Cerebellar cortex (tissue), 1 donor: ENCODE measurements at regions not wholly inside any gene's neighbourhood (a gene's known extent, or its start where the extent isn't known, plus 50 kb on each side); places are given as distances from the start of the nearest gene placed in this dataset.

Source experiments
- DNase-seq: peaks from one replicate; pipeline ENCODE4 v3.0.0-alpha.2; 2015; ENCODE audit warnings: low spot score

DNA sequence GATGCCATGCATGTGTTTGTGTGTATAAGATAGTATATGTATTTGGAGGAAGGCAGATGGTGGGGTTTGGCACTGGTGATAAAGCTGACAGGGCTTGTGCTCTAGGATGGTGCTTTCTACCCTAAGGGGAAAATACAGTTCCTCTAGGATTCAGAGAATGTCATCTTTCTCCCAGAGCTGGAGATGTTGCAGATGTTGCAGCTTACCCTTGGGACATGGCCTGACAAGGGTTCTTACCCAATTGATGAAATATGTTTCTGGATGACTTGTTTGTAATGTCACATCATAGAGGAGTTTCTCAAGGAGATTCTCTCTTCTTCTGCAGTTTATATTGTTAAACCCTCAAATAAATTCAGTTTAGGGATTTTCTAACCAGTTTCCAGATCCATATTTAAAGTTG is 52.5 kb upstream of the PITX2 start:
- DNase-seq, result no peak

DNA sequence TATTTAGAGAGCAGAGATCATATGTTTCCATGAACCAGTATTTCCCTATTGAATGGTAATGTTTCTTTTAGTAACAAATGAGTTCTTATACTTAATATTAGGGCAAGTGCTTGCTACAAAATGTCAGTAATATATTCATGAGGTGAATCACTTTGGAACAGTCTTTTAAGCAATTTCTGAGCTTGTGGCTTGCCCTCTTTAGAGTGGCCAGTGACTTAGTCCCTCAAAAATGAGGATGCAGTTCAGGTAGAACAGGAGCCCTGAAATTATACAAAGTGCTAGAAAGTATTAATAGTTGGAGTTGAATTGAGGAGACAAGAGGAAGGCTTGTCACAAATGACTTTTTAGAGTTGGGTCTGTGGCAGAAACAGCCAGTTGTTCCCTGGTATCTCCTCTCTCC is 53.4 kb upstream of the PITX2 start:
- no peak for DNase-seq

DNA sequence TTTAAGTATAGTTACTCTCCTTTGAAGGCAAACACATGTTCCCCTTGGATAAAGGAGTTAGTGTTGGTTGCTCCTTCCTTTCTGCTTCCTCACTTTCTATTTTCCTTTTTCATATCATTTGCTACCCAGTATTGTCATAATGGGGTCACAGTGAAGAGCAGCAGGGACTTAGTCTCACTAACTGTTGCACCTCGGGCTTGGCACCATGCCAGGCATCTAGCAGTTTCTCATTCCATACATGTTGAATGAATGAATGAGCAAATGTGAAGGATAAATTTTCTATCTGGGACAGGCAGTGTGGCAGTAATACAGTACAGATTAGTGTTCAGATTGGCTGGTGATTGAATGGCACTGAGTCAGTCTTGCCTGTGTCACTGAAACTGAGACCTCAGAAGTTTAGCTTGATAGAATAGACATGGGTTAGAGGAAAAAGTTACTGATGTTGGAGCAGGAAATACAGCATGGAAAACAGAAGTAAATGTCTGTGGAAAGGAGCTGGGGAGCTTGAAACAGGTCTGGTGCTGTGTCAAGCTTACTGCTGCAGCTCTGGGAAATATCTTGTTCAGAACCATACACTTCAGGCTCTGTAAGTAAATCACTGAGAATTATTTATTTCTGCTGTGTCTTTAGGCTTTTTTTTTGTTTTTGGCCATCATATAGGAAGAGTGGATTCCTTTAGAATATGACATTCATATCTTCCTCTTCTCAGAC is 55.8 kb upstream of the PITX2 start:
- no peak for DNase-seq

DNA sequence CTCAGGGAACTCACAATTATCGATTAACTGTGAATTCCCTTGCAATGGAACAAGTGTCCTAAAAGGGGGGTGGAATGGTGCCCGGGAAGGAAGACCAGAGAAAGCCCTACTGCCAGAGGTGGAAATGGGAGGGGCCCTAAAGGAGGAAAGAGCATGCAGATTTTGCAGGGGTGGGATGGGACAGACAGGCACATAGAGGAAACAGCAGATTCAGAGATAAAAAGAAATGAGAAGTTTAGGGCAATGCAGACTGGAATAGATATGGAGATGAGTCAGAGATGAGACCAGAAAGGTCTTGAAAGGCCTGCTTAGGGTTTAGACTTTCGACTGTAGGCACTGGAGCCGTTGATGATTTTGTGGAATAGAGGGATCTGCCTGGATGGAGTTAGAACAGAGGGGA is 57.4 kb upstream of the PITX2 start:
- DNase-seq, result no peak

DNA sequence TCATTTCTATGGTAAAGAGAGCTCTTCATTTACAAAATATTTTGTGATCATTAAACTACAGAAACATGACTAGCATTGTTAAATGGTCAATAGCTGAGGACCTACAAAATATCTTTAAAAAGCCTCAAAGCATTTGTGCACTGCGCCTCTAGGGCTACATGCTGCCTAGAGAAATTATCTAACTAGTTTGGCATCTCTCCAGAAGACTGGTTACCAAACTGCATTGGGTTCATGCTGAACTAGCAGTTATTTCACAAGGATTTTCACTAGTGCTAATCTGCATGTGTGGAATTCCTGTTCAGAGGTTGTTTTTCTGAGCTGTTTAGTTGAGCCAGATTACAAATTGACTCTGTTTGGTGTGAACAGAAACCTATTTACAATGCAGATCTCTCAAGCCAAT is 58.5 kb upstream of the PITX2 start:
- DNase-seq, result no peak

DNA sequence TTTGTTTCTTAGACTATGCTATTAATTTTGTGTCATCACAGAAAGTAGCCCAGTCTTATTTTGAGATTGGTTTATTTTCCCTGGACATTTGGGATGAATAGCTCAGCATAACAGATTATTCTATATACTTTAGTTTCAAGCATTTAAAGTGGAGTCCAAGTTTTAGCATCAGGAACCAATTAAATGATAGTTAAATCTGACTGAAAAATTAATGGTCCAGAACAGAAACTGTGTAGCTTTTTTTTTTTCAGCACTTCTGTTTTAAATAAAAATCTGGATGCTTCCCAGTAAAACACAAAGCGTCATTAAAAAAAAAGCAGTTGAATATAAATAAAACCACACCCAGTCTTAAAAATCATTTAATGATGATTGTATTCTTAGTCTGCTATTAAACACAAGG is 59.4 kb upstream of the PITX2 start:
- DNase-seq, result no peak

DNA sequence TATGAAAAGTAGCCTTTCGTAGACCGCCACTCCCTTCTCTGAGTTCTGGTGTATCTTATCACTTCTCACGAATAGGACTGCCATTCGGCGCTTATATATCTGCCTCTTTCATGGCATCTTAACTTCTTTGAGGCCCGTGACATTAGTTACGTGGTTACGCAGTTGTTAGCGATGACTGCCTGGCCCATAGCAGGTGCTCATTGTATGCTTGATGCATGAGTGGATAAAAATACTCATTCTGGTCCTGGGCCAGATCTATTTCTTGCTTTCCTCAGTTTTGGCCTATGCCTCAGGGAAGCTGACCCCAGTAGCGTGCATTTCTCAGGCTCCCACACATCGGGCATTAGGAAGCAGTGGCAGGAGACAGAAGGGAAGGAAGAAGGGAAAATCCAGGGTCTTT is 60.7 kb upstream of the PITX2 start:
- no peak for DNase-seq

DNA sequence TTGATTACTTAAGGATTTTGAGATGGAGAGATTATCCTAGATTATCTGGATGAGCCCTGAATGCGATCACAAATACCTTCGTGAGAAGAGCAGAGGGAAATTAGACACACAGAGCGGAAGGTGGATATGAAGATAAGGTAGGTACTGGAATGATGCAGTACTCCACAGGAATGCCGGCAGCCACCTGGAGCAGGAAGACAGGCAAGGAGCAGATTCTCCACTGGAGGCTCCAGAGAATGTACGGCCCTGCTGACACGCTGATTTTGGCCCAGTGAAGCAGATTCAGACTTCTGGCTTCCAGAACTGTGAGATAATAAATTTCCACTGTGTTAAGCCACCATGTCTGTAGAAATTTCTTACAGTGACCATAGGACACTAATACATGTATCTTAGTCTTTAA is 79.4 kb upstream of the PITX2 start:
- no peak for DNase-seq

DNA sequence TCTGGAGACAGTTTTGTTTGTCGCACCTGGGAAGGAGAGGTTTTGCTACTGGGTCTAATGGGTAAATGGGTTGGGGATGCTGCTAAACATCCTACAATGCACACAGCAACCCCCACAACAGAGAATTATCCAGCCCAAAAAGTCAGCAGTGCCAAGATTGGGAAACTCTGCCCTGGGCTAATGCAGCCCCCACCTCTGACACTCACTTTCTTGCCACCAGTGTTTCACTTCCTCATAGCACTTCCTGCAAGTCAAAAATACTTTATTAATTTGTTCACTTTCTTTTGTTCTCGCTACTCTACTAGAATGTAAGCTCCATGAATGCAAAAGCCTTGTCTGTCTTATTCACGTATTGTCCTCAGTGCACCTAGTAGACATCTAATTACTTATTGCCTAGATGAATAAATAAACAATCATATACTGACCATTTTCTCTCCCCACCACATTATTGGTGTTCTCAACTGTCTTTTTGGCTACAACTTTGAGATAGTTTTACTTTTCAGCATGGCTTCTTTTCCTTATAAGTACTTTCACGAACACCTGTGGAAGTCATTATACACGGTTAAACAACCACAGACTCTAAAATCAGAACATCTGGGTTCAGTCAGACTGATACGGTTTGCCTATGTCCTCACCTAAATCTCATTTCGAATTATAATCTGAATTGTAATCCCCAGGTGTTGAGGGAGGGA is 82.0 kb upstream of the PITX2 start:
- DNase-seq, result no peak

DNA sequence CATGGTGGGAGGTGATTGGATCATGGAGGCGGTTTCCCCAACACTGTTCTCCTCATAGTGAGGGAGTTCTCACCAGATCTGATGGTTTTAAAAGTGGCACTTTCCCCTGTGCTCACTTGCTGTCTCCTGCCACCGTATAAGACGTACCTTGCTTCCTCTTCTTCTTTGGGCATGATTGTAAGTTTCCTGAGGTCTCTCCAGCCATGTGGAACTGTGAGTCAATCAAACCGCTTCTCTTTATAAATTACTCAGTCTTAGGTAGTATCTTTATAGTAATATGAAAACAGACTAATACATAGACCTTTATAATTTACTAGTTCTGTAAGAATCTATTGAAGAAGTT is 82.5 kb upstream of the PITX2 start:
- no peak for DNase-seq

DNA sequence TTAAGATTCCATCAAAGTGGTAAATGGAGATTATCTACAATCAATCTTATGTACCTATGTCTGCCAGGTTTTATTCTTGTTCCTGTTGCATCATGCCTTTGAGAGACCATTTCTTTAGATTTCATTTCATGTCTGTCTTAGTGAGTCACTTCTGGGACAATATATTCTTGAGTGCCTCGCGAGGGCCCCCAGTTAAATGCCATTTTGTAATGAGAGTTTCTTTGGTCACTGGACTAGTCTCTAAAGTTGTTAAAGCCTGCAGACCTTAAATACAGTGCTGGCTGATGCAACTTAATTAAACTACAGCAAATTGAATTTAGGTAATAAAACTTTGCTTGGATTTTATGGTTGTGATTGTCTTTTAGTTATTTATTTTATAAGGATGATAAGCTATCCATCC is 87.2 kb upstream of the PITX2 start:
- DNase-seq, result no peak

DNA sequence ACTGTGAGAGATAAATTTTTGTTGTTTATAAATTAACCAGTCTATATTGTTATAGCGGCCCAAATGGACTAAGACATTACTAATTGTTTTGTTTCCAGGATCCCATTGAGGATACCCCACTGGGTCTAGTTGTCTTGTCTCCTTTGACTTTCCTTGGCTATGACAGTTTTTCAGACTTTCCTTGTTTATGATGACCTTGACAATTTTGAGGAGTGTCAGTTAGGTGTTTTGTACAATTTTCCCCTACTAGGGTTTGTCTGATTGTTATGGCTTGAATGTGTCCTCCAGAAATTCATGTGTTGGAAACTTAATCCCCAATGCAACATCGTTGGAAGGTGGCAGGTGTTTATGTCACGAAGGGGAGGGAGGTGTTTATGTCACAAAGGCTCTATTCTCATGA is 89.6 kb upstream of the PITX2 start:
- no peak for DNase-seq

DNA sequence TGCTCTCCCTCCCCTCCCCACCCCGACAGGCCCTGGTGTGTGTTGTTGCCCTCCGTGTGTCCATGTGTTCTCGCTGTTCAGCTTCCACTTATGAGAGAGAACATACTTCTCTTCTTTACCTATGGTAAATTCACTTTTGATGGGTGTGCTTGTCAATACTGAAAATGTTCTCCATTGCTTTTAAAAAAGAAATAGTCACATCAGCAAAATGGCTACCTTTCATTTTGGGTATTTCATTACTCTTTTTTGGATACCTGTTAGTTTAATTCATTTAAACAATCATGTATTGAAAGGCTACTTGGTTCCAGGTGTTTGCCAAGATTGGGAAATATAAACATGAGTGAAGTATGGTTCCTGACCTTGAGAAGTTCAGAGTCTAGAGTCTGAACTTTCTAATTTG is 107.4 kb upstream of the PITX2 start:
- no peak for DNase-seq

DNA sequence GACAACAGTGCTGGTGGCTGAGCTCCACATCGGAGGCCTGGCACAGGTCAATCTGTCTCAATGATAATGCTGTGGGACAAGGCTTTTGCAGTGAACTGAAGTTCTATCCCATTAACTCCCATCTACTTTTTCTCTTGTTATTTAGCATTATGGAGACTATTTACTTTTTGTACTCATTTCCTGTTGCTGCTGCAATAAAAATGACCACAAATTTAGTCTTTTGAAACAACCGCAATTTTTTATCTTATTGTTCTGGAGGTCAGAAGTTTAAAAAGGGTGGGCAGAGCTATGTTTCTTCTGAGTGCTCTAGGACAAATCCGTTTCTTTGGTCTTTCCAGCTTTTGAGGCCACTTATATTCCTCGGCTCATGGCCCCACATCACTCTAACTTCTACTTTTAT is 111.0 kb upstream of the PITX2 start:
- no peak for DNase-seq

DNA sequence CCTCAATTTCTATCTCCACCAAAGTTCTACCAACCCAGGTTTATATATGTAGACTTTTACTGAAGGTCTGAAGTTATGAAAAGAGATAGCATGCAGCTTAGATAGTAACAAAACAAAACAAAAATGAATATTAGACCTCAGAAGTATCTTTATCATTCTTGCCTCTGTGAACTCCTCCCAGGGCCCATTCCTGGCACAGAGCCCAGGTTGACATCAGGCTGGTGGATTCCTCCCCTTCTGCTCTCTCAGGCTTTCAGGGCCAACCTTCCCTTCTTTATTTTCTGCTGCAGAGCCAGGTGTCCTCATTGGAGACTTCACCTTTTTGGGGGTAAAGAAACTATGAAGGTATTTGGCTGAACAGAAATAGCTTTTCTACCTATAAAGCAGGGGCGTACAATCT is 112.8 kb upstream of the PITX2 start:
- no peak for DNase-seq

DNA sequence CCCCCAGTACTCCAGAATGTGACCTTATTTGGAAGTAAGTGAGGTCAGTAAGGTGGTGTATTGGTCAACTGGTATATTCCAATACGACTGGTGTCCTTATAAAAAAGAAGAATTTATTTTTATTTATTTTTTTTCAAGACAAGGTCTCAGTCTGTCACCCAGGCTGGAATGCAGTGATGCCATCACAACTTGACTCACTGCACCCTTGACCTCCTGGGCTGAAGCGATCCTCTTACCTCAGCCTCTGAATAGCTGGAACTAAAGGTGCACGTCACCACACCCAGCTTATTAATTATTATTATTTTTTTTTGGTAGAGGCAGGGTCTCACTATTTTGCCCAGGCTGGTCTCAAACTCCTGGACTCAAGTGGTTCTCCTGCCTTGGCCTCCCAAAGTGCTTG is 115.1 kb upstream of the PITX2 start:
- DNase-seq, result no peak

DNA sequence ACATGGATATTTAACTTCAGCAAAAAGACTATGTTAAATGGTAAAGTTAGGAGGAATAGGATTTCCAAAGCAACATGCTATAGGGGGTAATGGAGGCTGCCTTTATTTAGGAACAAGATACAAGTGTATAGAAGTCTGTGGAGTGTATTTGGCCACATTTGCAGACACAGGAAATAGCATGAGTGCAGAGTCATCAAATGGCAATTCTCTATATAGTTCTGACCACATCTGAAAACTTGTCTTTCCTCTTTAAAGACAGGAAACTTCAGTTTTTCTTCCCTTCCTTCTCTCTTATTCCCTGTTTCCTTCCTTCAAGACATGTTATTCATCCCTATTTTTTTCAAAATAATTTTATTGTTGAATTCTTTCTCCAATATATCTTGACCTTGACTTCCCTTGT is 119.3 kb upstream of the PITX2 start:
- no peak for DNase-seq

DNA sequence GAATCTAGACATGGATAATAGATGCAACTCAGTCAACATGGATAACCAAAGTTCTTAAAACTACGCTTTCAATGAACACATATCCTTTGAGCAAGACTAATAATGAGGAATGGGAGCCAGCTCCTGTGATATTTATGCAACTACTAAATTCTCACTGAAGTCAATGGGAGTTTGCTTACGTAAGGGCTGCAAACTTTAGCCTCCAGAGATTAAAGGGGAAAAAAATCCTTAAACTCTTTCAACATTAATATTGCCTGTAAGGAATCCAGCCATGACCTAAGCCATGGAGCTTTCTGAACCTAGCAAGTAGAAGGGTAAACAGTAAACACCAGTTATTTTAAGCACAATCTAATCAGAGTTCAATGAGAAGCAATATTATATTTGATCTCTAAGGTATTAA is 125.2 kb upstream of the PITX2 start:
- no peak for DNase-seq

DNA sequence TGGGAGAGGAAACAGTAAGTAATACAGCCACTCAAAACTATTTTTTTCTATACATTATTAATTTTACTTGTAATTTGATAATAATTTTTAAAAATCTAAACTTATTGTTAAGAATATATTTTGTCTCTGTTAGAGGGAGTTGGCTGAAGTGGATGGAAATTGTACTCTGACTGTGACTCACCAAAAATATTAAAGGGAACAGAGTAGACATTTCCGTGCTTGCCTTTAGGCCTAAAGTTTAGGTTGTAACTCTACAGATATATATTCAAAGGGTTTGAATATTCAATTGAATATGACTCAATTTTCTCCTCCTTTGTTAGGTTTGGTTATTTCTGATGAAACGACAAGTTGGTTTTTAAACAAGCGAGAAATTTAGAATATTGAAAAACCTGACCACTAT is 128.3 kb upstream of the PITX2 start:
- no peak for DNase-seq

DNA sequence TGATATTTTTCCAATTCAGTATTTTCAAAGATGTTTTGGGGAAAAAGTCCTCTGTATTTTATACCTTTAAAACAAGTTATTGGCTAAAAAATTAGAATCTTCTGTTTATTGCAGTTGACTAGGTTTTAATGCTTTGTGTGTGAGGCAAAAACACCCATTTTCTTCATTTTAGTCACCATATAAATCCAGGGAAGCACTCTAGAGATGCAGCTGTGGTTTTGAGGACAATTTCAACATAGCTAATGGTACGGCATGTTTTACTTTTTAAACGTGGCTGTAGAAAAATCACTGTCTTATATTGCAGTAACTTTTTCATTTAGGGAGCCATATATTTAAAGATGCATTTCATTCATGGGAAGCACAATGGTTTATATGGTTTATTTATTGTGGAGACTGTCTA is 129.1 kb upstream of the PITX2 start:
- DNase-seq, result no peak

DNA sequence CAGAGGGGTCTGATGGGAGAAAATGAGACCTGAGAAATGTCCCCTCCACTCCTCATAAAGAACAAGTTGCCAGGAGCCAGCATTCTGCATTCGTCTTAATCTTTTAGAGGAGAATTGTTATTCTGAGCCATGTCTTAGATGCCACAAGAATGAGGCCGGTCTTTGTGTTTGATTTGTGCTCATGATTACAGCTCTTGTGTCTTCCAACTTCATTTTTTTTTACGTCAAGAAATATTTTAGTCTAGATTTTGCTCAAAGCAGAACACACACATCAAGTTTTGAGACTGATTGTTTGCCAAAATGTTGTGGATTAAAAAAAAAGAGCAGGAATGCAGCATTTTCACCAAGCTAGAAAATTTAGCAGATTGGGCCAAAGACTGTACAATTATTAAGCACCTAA is 130.6 kb upstream of the PITX2 start:
- DNase-seq, result no peak

DNA sequence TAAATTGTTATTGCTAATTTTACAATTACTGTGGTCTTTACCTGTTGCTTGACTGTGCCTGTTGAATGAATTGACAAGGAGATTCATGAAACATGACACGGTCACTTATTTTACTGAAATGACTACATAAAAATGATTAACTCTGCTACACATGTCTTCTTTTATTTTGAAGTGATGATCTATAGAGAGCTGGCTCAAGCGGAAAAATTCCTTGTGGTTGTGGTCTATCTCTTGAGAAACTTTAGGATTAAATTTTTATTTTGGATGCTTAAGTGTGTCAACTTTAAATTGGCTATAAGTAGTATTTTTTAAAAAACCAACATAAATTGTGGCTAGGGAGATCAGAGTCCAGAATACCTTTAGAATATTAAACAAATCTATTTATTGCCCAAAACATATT is 131.8 kb upstream of the PITX2 start:
- no peak for DNase-seq

DNA sequence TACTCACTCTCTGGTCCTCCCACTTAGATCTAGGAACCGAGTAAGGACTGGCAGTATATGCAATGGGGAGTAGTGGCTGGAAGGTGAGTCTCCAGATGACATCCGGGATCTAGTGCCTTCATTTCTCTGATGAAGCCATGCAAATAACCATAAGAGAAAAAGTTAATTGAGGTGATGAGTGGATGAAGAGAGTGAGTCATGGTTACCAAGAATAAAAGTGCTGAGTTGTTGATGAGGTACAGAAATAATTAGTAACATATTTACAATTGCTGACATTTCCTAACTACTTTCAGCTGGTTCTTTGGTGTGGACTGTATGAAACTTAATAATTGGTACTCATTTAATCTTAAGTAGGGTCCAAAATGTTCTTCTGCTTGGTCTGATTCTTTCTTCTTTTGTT is 146.7 kb upstream of the PITX2 start:
- DNase-seq, result no peak

DNA sequence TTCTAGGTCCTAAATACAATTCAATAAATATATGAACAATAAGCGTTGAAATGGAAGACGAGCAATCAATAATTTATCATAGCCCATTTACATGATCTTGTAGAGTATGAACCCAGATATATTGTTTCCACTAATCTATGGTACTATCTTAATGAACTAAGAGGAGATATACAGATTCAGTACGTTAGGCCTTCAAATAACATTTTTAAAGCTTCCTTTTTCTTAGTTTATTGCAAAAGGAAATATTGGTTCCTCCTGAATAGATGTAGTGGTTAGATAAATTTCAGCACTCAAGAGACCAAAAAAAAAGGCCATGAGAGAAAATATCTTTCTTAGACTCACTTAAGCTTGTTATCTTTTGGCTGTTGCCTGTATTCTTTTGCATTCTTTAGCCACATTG is 147.5 kb upstream of the PITX2 start:
- no peak for DNase-seq
